ENCODE measurements at regions not wholly inside any gene's neighbourhood (a gene's known extent, or its start where the extent isn't known, plus 50 kb on each side); places are given as distances from the start of the nearest gene placed in this dataset.

DNA sequence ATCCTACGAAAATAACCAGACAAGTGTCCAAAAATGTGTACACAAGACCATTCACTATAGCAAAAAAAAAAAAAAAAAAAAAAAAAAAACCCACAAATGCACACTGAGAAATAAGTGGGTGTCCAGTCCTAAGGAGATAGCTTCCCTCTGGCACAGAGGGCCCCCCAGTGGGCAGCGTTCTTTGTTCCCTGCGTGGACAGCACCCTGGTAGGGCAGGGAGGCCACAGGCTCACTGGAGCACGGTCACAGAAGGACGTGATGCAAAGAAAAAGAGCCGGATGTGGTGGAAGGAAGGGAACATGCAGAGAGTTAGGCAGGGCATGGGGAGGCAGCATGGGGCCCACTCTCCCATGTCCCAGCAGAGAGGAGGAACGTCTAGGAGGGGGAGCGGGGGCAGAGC, 210.7 kb upstream of the NSMCE3 start:
- DNase-seq = no peak

GRCh38 chr15:29477256-29477655, 207.6 kb upstream of the NSMCE3 start:
- DNase-seq = no peak

DNA sequence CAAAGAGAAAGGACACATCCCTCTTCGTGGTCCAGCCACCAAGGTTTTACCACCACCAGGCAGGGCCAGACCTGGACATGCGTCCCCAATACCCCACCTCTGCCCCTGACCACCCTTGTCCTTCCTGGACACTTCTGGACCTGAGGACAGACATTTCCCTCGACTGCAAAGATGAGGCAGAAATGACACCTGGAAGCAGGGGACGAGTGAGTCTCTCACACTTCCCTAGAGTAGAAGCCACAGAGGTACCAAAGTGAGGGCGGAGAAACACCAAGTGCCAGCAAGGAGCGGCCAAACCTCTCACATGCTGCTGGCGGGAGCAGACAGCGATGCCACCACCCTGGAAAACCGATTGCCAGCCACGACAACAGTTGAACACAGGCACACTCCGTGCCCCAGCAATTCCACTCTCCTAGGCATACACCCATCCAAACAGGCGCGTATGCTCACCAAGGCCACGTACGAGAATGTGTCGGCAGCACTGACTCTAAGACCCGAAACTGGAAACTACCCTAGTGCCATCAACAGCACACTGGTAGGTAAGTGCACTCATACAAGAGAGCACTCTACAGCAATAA, 207.0 kb upstream of the NSMCE3 start:
- no peak for DNase-seq

DNA sequence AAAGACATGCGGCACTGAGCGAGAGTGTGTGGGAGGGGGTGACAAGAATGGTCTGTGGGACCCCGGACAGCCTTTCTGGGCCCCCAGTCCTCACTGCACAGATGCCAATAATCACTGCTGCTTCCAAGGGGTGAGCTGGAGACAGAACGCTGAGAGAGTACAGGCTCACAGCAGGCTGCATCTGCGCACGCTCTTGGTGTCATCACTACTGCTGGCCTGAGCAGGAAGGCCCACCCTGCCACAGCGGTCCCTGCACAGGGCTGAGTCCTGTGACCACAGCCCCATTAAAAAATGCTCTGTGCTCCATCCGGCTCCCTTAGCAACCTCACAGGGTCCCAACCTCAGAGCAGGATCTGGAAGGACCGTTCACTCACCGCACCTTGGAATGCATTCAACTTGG, 205.5 kb upstream of the NSMCE3 start:
- no peak for DNase-seq

- no peak for DNase-seq
Observed at GRCh38 chr15:29473621-29474105, 204.0 kb upstream of the NSMCE3 start.

DNA sequence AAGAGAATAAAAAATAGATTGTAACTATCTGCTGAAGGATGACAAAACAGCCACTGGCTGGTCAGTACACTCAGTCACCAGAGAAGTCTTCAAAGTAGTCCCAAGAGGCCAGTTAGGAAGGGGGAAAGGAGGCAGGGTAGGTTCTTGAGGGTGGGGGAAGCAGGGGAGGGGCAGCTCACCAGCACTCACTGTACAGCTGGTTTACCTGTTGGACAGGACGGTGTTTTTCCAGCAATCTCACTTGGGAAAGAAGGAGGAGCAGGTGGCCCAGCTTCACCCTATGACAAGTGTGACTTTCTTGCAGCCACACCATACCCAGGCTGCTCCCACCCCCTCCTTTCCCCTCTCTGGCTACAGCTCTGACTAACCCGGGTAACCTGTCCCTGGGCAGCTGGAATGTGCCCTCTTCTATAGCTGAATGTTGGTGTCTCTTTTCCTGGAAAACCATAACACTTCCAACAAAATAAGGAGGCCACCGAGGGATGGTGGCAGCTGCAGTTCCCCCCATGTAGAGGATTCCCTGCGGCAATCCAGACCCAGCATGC, 203.4 kb upstream of the NSMCE3 start:
- DNase-seq = no peak

- DNase-seq = no peak
Observed at GRCh38 chr15:29471757-29472156, 202.1 kb upstream of the NSMCE3 start.

GRCh38 chr15:29471306-29471705, 201.7 kb upstream of the NSMCE3 start:
- DNase-seq = no peak

- DNase-seq = no peak
Observed at GRCh38 chr15:29470794-29471193, 201.2 kb upstream of the NSMCE3 start.

GRCh38 chr15:29470311-29470710, 200.7 kb upstream of the NSMCE3 start:
- no peak for DNase-seq

GRCh38 chr15:29468899-29469298, 199.3 kb upstream of the NSMCE3 start:
- no peak for DNase-seq

DNA sequence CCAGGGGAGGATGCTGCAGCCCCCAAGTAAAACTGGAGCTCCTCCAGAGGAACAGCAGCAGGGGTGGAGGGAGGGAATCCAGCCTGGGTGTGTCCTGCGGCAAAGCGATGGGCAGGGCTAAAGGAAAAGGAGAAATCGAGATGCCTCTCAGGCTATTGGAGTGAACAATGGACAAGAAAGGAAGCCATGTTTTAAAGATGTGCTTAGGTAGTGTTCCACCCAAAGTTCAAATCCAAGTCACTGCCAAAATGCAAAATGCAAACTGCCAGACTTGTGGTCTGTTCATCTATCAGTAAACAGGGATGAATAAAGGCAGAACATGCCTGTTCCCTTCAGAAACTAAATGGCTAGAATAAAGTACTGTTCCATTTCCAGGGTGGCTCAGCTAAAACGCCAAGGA, 197.5 kb upstream of the NSMCE3 start:
- no peak for DNase-seq

DNA sequence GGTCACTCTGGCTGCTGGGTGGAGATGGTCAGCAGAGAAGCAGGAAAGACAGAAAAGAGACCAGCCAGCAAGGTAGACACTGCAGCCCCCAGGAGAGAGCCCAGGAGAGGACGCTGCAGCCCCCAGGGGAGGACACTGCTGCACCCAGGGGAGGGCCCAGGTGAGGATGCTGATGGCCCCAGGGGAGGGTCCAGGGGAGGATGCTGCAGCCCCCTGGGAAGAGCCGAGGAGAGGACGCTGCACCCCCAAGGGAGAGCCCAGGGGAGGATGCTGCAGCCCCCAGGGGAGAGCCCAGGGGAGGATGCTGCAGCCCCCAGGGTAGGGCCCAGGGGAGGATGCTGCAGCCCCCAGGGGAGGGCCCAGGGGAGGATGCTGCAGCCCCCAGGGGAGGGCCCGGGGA, 196.7 kb upstream of the NSMCE3 start:
- DNase-seq = no peak

DNA sequence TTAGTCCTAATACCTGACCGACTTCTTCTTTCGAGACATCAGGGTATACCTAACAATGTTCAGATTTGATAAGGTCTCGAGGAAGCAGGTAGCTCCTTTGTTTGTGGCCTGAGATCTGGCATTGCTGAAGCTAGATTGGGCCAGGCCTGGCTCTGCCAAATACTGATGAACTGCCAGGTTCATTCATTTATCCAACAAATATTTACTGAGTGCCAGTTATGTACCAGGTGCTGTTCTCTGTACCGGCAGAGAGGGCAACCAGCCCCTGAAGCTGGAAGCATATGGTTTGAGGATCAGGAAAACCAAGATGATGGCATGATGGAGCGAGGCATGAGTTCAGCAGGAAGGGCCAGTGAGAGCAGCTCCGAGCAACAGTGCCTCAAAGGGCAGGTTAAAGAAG, 196.2 kb upstream of the NSMCE3 start:
- DNase-seq = no peak

DNA sequence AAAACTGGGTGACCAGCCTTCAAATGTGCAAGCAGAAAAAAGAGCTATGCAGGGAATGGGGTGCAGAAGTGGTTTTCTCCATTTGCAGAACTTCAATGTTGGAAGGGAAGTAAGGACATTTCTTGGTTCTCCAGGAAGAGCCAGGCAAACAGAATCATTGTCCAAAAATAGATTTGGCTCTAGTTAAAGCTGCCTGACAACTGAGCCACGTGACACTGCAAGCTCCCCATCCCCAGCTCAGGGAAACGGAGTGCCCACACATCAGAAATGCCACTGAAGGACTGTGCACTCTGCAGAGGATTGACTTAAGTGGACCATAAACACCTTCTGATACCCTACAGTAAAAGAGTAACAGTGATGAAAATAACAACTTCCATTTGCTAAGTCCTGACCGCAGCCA, 195.6 kb upstream of the NSMCE3 start:
- no peak for DNase-seq

DNA sequence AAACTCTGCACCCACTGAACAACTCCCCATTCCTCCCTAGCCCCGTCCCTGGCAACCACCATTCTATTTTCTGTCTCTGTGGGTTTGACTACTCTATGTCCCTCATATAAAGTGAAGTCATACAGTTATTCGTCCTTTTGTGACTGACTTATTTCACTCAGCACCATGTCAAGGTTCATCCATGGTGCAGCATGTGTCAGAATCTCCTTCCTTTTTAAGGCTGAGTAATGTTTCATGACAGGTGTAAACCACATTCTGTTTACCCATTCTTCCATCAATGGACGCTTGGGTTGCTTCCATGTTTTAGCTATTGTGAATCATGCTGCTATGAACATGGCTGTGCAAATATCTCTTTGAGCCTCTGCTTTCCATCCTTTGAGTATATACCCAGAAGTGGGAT, 192.3 kb upstream of the NSMCE3 start:
- no peak for DNase-seq

DNA sequence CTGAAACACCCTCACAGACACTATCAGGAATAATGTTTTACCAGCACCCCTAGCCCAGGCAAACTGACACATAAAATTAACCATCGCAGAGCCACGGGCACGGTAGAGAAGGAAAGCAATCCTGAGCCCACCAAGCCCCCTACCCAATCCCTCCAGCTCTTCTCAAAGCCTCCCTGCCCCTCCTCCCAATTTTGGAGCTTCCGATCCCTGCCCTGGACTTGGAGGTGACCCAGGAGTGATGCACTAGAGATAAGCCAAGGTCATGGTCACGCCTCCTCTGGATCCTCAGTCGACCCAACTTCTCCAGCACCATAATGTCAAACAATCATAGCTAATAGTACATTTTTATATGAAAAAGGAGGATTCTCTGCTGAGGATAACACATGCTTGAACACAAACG, 188.7 kb upstream of the NSMCE3 start:
- no peak for DNase-seq

DNA sequence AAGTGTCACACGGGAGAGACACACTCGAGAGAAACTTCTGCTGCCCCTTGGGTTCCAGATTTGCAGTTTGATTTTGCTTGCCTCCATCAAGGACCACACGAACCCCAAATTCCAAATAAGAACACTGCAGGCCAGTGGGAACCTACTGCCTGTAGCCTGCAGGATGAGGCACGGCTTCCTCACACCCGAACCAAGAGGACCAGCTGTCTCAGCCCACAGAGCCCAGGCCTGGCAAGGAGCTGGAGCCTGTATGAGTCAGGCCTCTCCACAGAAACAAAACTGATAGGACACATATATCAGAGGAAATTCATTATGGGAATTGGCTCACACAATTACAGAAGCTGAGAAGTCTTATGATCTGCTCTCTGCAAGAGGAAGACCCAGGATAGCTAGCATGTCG, 188.1 kb upstream of the NSMCE3 start:
- no peak for DNase-seq

DNA sequence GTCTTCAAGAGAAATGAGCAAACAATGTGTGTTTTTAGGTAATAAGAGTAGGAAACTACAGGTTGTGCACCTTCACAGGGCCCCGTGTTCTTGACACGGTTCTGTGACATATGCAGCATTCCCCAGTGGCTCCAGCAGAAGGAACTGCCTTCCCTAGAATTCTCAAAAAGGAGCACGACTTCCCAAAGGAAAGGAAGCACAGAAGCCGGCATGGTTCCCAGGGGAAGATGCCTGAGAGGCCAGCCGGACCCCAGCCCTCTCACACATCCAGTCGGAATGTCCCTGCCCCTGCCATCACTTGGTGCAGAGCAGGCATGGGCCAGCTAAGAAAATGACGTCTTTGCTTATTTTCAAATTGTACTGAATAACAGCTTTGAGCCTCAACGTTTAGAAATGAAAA, 187.3 kb upstream of the NSMCE3 start:
- DNase-seq = no peak

- DNase-seq = no peak
Observed at GRCh38 chr15:29456255-29456654, 186.6 kb upstream of the NSMCE3 start.

GRCh38 chr15:29455530-29455929, 185.9 kb upstream of the NSMCE3 start:
- DNase-seq = no peak

DNA sequence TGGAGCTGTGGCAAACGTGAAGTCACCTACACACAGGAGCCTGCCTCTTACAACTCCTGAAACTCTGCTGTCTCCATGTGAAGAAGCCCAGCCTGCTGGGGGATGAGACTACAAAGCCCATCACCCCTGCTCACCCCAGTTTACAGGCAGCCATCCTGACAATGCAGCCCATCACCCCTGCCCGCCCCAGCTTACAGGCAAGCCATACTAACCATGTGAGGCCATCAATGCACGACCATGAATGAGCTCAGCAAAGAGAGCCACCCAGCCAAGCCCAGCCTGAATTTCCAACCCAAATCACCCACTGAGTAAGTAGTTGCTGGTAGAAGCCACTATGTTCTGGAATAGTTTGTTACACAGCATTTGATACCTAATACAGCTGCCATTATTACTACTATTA, 185.4 kb upstream of the NSMCE3 start:
- no peak for DNase-seq

GRCh38 chr15:29454506-29454905, 184.9 kb upstream of the NSMCE3 start:
- DNase-seq = no peak

DNA sequence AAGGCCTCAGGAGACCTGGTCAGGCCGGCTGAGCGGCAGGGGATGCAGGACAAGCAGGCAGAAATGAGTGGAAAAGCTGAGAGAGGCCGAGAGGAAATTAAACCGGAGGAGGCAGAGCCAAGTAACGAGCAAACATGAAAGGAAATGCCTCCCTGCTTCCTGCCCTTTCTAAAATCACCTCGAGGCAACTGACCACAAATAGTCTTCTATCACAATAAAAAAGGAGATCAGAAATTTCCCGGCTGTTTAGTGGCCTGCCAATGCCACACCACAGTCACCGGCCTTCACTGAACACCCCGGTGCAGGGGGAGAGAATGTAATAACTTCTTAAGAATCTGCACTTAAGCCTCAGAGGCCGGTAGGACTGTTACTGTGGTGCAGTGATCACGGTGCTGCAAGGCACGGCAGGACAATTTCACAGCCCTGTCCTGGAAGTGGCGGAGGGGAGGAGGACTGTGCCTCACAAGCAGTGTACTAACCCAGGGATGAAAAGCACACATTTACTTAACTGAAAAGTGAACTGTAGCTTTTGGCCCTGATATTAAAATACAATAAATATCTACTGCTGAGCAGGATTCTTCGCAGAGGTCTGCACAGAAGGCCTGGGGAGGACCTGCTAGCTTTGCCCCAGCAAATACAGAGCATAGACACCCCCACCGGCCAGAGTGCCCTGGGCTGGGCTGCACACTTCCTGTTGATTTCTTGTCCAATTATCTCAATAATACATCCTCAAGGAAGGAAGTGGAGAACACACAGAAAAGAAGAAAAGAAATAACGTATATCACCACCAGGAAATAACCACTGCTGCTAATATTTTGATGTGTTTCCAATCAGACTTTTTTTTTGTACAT, 183.5 kb upstream of the NSMCE3 start:
- DNase-seq = no peak

Measured in NCI-H187 (cell line).